Activated B cell treated with CpG ODN at 0.5 μM for 24 hours (primary cell): ENCODE measurements at regions not wholly inside any gene's neighbourhood (a gene's known extent, or its start where the extent isn't known, plus 50 kb on each side); places are given as distances from the start of the nearest gene placed in this dataset.

Experiments
- ATAC-seq: fragments of 200-7000 bp; cut with Tn5 transposase; one replicate; pipeline ENCODE4 v1.10.0; 2021; ENCODE audit warnings: low read depth, mild to moderate bottlenecking, moderate library complexity
- CTCF ChIA-PET: fragments of 350-600 bp; sonication (Branson Sonifier 250); formaldehyde crosslinking; loops from one replicate; lab custom pipeline; 2021; ENCODE audit warnings: antibody characterized with exemption; lab: Charles Lee
- POLR2A ChIA-PET: fragments of 350-600 bp; sonication (Branson Sonifier 250); formaldehyde crosslinking; loops from one replicate; lab custom pipeline; 2021; ENCODE audit warnings: antibody characterized with exemption; lab: Charles Lee
- DNase-seq: peaks from one replicate; pipeline ENCODE4 v3.0.0; 2022
- H3K27ac Mint-ChIP-seq: one replicate; pipeline ENCODE4 v1.8.0; 2020; ENCODE audit warnings: mixed read lengths
- H3K27me3 Mint-ChIP-seq: one replicate; pipeline ENCODE4 v1.8.0; 2021; ENCODE audit warnings: mixed read lengths
- H3K36me3 Mint-ChIP-seq: one replicate; pipeline ENCODE4 v1.8.0; 2021; ENCODE audit warnings: low read depth, mixed read lengths
- H3K4me1 Mint-ChIP-seq: one replicate; pipeline ENCODE4 v1.8.0; 2021; ENCODE audit warnings: mixed read lengths
- H3K4me3 Mint-ChIP-seq: one replicate; pipeline ENCODE4 v1.8.0; 2020; ENCODE audit warnings: mild to moderate bottlenecking, mixed read lengths
- H3K9me3 Mint-ChIP-seq: one replicate; pipeline ENCODE4 v1.8.0; 2020; ENCODE audit warnings: mixed read lengths
- CTCF ChIP-seq: fragments of 200-600 bp; IDR thresholded peaks from one replicate; pipeline ENCODE4 v1.8.0; 2022; ENCODE audit warnings: antibody characterized with exemption, mild to moderate bottlenecking
- intact Hi-C: fragments of 100-400 bp; cut with micrococcal nuclease; formaldehyde crosslinking; loops from one replicate; pipeline ENCODE4 v1.15.1; 2024

GRCh38 chr4:137611998-137612700 is 79.9 kb upstream of the PCDH18 start:
- CTCF ChIA-PET: no interaction called here
- Mint-ChIP-seq H3K27ac (no peak overlapping the region), H3K9me3 (peaks cover 4% of the 10 kb centered on the region), H3K4me3 (no peak overlapping the region), H3K36me3 (no peaks in the 10 kb centered on the region), H3K27me3 (no peaks in the 10 kb centered on the region), H3K4me1 (no peaks in the 10 kb centered on the region)
- no peak for ATAC-seq
- no peak for TF ChIP-seq CTCF
- intact Hi-C loops: no loop called here
- POLR2A ChIA-PET: no interaction called here
- DNase-seq: no peak

- DNase-seq (no peak), ATAC-seq (no peak)
- Mint-ChIP-seq H3K27ac (no peak overlapping the region), H3K36me3 (no peaks in the 10 kb centered on the region), H3K4me3 (no peak overlapping the region), H3K27me3 (no peaks in the 10 kb centered on the region), H3K4me1 (no peaks in the 10 kb centered on the region), H3K9me3 (peaks cover 4% of the 10 kb centered on the region)
- POLR2A ChIA-PET: no interaction called here
- no peak for TF ChIP-seq CTCF
- intact Hi-C loops: no loop called here
- CTCF ChIA-PET: no interaction called here
These were observed 78.7 kb upstream of the PCDH18 start for GRCh38 chr4:137610960-137611359.

GRCh38 chr4:137609718-137610430 is 77.6 kb upstream of the PCDH18 start:
- peaks cover 4% of the 10 kb centered on the region for H3K9me3 Mint-ChIP-seq
- TF ChIP-seq CTCF: no peak
- DNase-seq: no peak
- intact Hi-C loops: no loop called here
- no peak overlapping the region for H3K27ac Mint-ChIP-seq
- no peaks in the 10 kb centered on the region for H3K36me3 Mint-ChIP-seq
- ChIA-PET POLR2A (no interaction called here), CTCF (no interaction called here)
- no peak overlapping the region for H3K4me3 Mint-ChIP-seq
- H3K27me3 Mint-ChIP-seq: no peaks in the 10 kb centered on the region
- no peak for ATAC-seq
- no peaks in the 10 kb centered on the region for H3K4me1 Mint-ChIP-seq

- TF ChIP-seq CTCF: no peak
- intact Hi-C loops: no loop called here
- H3K27ac Mint-ChIP-seq: no peak overlapping the region
- no peak for ATAC-seq
- H3K4me3 Mint-ChIP-seq: no peak overlapping the region
- H3K4me1 Mint-ChIP-seq: no peaks in the 10 kb centered on the region
- no peaks in the 10 kb centered on the region for H3K27me3 Mint-ChIP-seq
- no peak for DNase-seq
- CTCF ChIA-PET: no interaction called here
- POLR2A ChIA-PET: no interaction called here
- H3K36me3 Mint-ChIP-seq: no peaks in the 10 kb centered on the region
- H3K9me3 Mint-ChIP-seq: peaks cover 4% of the 10 kb centered on the region
These were observed 75.8 kb upstream of the PCDH18 start for GRCh38 chr4:137608085-137608484.

- ChIA-PET POLR2A (no interaction called here), CTCF (no interaction called here)
- H3K27me3 Mint-ChIP-seq: no peaks in the 10 kb centered on the region
- TF ChIP-seq CTCF: no peak
- H3K4me3 Mint-ChIP-seq: no peak overlapping the region
- H3K27ac Mint-ChIP-seq: no peak overlapping the region
- ATAC-seq: no peak
- no peaks in the 10 kb centered on the region for H3K4me1 Mint-ChIP-seq
- H3K36me3 Mint-ChIP-seq: no peaks in the 10 kb centered on the region
- peaks cover 1% of the 10 kb centered on the region for H3K9me3 Mint-ChIP-seq
- no peak for DNase-seq
- intact Hi-C loops: no loop called here
These were observed 70.1 kb upstream of the PCDH18 start for GRCh38 chr4:137602436-137602835.
